ENCODE measurements at regions not wholly inside any gene's neighbourhood (a gene's known extent, or its start where the extent isn't known, plus 50 kb on each side); places are given as distances from the start of the nearest gene placed in this dataset.
"Not testable (repeated sequence)": the region's sequence is repeated elsewhere in the genome, so short reads cannot be mapped to it uniquely, and the experiment has no call there.

DNA sequence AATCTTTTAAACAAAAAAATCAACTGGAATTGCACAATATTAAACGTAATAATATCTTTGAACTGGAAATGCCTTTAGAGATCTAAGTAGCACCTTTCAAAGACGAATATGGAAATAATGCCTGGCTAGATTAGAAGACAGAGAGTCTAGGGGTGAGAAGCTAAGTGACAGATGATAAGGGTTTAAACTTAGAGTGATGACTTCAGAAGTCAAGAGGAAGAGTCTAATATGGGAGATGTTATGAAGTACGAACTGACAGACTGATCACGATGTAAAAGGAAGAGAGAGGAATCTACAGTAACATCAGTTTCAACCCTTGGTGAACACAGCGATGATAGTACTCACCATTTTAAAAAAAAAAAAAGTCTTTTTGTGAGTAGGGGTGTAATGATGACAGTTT is 57.9 kb downstream of the HINT1 start:
- DNase-seq, result no peak

DNA sequence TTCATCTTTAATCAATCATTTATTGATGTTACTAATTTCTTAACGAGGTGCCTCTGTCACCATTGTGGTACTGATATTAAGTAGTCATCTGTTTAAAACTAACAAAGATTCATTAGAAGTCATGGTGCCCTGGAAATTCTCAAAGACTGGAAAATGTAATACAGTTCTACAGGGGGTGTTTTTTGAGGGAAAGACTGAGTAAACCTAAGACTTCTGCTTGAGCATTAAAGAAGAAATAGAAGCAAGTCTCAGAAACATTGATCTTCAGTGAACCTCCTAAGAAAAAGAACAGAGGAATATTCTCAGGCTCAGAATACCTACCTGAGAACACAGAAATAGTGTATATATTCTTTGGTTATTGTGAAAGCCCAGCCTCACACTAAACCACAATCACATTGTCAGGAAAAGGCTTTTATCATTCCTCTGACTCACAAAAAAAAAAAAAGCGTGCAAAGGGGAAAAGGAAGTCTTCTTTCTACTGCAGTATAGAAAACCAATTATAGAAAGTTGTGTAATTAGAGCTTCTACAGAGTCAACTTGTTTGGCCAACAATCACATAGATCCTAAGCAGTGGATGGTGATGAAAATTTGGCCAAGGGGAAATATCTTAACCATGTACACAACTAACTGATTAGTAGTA is 60.8 kb downstream of the HINT1 start:
- no peak for DNase-seq

DNA sequence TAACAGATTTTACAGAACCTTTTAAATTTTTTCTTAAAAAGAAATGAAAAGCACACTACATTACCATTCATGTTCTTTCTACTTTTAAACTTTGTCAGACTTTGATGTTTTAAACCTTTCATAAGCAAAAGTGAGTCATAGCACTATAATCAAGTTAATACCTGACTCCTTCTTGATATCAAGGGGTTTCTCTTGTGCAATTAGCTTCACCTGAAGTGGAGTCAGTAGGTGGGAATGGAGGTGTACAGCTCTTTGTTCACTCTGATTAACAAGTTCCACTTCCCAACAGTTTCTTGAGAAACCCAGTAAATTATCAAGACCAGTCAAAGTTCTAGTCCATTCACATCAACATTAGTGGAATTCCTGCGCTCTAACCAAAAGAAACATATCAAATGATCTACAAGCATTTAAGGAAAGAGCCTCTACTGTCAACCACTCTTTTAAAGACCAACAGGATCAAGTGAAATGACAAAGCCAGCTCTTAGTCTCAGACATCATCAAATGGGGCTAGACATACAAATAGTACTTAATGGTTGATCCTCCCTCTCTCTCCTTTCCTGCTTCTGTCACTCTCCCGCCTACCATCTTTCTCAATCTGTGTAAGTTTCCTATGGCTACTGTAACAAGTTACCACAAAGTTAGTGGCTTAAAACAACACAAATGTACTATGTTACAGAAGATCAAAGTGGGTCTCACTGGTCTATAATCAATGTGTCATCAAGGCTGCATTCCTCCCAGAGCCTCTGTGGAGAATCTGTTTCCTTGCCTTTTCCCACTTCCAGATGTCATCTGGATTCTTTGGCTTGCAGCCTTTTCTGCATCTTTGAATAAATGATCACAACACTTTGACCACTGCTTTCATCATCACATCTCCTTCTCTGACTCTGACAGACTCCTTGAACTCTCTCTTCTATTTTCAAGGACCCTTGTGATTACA is 68.0 kb downstream of the HINT1 start:
- no peak for DNase-seq

DNA sequence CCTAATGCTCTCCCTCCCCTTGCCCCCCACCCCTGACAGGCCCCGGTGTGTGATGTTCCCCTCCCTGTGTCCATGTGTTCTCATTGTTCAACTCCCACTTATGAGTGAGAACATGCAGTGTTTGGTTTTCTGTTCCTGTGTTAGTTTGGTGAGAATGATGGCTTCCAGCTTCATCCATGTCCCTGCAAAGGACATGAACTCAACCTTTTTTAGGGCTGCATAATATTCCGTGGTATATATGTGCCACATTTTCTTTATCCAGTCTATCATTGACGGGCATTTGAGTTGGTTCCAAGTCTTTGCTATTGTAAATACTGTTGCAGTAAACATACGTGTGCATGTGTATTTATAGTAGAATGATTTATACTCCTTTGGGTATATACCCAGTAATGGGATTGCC is 69.5 kb downstream of the HINT1 start:
- not testable (repeated sequence) for DNase-seq

DNA sequence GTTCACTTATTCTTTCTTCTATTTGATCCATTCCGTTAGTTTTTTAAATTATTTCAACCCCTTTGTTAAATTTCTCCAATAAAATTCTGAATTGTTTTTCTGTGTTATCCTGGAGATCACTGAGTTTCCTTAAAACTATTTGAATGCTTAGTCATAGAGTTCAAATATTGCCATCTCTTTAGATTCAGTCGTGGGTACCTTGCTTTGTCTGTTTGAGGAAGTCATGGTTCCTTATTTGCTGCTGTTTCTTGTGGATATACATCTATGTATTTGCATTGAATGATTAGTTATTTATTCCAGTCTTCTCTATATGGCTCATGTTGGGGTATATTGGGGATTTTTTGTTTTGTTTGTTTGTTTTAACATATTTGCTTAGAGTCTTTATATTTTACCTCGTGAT is 80.6 kb downstream of the HINT1 start:
- no peak for DNase-seq

DNA sequence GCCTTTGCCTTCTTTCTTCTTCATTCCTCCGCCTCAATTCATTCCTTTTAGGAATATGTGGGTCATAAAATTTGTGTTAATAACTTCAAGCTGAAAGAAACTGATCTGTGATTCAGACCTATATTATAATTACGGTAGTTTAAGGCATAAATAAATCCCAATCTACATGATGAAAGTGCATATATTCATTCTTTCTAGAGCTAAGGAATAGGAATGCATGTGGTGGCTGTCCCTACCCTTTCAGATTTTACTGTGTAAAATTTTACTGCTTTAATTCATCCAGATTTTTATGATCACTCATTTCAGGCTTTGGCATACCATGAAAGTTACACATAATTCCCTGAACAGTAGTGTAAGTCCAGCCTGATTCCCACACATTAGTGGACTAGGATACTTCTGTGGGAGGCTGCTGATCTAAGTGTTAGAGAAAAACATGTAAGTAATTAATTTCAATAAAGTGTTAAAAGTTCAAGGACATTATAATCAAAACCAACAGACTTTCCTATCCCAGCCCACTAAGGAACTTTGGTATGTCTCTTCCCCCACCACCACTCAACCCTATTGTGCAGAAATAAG is 83.1 kb downstream of the HINT1 start:
- no peak for DNase-seq

DNA sequence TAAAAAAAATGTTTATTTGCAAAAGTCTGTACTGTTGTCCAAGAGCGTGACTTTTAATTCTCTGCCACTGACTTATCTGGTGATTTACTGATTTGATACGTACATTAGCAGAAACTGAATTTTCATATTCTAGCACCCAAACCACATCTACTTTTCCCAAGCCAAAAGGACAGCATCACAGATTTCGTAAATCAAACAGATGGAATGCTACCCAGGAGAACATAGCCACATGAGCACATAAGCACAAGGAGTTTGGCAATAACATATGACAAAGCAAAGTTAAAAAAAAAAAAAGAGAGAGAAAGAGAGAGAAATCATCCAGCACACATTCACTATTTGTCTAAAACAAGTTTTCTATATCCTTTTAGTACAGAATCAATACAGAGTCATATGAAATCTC is 83.7 kb downstream of the HINT1 start:
- no peak for DNase-seq

DNA sequence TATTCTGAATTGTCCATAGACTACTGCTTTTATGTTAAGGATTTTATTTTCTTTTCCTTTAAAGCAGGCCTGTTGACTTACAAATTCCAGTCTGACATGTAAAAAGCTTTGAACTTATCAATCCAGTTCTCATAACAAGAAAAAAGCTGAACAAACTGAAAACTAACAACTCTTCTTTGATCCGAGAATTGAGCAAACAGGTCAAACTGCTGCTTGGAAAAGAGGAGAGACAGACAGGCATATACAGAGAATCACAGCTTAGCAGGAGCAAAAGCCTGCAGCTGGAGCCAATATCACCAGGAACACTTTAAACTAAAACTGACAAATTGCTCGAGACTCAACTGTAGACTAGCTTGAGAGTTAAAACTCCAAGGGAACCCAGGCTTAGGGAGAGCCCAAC is 85.8 kb downstream of the HINT1 start:
- DNase-seq, result no peak

DNA sequence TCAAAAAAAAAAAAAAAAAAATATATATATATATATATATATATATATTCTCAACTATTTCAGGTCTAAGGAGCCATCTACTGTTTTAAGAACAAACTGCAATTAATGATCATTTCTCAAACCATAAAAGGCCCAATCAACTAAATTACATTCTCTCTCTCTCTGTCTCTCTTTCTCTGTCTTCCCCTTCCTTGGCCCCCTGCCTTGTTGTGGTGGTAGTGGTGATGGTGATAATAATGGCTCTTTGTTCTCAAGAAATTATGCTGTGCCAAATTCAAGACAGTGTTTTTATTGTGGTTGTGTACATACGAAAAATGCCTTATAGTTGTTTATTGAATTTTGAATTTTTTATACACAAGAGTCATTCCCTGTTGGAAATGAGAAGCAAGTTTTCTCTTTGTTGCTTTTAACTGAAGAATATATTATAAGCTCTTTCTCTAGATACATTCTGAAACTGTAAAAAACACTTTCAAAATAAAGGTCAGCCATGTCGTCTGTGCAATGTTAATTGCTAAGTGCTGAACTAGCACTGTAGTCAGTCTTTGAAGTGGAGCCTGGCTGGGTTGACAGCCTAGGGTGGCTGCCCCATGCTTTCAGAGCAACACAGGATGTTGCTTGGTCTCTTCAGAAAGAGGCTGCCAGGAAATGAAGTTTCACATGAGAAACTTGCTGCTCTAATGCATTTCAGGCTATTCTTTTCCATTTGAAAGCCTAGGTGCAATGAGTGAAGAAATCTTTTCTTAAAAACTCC is 96.0 kb downstream of the HINT1 start:
- DNase-seq, result peak in 9 of 14 donors; percentile 1 to 56 (median 10)

DNA sequence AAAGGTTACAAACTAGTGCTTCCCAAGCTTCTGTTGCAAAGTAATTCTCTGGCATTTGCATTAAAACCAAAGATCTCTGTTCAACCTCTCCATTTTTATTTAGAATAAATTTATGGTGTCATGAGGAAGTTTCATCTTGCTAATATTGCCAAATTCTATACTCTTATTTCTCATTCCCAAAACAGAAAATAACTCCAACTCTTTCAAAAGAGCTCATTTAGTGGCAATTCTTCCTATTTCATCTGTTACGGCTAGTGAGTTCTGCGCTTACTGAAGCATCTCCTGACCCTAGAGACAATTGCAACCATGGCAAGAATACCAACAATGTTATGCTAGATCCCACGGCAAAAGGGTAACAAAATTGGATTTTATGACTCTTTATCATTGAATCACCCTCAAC is 97.0 kb downstream of the HINT1 start:
- DNase-seq, result no peak

DNA sequence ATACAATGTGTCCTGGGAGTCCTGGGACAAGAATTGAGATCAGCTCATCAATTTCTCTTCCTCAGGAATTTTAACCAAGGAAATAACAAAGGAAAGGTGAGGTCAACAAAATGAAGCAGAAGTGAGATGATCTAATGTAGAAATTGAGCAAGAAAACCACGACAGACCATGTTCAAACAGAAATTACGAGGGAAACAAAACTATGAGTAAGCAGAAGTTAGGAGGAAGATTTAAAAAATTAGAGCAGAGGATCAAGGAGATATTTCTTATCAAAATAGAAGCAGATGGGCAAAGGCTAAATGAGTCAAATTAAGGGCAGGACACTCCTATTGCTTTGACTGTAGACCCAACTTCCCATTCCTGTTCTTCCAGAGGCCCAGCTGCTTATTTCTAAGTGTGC is 97.4 kb downstream of the HINT1 start:
- no peak for DNase-seq

DNA sequence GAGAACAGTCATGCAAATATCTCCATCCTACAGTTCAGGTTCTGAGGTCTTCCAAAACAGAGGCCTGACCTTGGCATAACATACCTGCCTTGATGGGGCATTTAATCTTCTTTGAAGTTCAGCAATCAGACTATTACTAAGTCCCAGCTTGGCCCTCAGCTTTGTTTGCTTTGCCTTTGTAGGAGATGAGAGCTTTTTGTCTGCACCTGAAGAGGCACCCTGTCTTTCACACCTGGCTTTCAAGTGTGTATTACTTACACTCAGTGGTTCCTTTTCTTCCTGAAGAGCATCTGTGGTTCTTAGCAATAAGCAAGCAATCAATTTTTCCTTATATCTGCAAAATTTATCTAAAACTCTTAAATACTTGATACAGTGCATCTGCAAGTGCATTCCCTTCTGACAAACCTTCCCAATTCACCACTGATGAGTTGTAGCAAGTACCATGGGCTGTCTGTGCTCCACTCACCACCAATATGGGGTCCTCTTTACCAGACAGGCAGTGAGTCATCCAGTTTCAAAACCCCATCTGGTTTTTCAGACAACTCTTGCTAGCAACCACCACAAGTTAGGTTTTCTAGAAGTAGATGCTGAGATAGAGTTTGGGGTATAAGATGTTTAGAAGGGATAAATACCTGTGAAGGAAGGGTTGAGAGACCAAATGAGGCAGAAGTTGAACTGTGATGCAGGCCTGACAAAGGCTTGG is 100.2 kb downstream of the HINT1 start:
- DNase-seq, result no peak

DNA sequence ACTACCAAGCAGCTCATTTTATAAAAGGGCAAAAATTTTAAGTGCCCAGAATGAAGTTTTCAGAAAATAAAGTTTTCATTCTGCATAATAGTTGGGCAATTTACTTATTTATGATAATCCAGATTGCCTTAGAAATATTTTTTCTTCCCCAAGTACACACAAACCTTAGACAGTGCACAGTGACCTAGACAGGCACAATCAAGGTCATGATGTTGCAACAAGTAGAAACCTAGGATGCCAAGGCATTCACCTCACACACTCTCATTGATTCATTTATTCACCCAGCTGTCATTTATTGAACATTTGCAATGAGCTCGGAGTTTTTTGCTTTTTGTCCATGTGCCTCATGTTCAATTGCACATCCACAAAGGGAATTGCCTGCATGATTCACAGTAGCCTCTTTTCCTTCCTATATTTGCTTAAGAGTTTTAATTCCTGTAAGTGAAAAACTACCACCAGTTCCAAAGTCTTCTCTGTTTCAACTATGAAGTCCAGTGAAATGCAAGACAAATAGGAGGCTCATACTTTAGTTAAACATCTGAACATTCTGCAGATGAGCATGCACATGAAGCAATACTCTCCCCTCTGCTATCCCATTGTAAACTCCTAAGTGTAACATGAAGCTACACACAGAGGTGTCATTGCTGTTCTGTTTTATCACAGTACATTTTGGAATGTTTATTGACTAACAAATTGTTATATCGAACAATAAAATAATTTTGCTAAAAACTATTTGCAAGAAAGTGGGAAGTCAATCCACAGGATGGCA is 122.9 kb downstream of the HINT1 start:
- no peak for DNase-seq

DNA sequence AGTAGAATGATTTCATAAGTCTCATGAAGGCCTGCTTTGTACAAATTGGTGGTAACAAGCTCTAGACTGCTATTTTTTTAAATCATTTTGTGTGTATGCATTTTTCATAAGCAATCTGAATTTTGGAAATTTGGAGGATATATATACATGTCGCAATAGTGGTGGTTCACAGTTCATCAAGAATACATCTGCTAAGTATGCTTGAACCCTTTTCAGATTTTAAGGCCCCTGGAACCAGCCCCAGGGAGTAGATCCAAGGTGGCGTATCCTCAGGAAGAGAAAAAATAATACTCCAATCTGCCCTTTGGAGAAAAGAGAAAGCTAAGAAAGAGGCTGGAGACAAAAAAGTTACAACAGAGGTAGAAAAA is 141.6 kb downstream of the HINT1 start:
- no peak for DNase-seq

DNA sequence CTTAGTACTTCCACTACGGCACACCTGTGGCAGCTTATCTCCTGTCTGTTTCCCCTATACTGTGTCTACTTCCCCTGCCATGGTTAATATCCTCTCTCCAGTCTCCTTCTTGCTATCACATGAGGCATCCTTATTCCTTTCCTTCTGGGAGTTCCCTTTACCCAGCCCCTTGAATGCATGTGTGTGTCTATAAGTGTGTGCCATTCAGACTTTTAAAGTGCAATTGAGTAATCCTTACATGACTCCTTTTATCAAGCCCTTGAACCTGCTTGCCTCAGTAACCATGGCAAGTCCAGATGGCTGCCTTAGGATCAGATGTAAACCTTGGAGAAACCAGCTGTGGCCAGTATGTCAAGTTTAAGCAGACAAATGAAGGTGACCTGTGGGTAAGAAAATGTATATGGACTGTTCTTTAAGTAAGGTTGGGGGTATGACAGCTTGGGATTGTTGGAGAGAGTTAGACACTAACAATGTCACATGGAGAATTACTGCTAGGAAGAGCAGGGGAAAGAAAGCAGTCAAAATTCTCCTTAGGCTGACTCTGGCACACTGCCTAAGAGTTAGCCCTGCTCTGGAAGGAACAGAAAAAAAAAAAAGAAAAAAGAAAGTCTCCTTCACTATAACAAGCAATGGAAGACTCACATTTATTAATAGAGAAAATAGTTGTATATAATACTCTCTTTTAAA is 142.1 kb downstream of the HINT1 start:
- no peak for DNase-seq

DNA sequence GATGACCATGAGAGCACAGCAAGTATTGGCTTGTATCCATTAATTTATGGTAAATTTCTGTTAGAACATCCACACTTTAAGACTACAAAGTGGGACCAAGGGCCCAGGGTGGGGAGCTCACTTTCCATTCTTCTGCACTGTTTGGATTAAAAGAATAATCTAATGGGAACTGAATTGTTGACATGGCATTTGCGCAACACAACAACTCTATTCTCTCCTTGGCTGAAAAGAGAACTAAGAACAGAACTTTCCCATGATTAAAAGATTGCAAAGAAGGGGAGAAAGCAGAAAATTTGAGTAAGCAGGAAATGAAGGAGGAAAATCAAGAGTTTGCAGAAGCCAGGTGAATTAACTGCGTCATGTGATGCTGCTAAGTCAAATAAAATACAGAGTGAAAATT is 143.4 kb downstream of the HINT1 start:
- no peak for DNase-seq

DNA sequence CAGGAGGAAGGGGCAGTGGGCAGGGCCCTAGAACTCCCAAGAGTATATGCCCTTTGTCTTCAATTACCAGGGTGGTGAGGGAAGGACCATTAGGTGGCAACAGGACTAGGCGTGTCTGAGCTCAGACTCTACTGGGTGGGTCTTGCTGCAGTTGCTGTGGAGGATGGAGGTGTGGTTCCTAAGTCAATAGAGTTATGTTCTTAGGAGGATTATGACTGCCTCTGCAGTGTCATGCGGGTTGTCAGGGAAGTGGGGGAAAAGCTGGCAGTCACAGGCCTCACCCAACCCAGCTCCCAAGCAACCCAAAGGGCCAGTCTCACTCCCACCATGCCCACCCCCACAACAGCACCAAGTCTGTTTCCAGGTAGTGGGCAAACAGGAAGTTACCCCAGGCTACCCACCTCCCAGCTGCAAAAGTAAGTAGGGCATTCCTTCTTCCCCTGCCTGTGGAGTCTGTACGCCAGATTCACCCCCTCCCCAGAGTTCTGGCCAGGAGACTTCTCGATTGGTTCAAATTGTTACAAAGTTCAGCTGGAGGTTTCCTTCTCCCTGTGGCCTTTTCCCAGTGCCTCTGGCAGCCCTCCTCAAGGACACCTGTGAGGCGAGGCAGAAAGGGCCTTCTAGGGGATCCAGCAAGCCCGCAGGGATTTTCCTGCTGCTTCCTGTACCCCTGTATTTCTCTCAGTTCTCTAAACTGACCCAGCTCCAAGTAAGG is 145.3 kb downstream of the HINT1 start:
- no peak for DNase-seq

DNA sequence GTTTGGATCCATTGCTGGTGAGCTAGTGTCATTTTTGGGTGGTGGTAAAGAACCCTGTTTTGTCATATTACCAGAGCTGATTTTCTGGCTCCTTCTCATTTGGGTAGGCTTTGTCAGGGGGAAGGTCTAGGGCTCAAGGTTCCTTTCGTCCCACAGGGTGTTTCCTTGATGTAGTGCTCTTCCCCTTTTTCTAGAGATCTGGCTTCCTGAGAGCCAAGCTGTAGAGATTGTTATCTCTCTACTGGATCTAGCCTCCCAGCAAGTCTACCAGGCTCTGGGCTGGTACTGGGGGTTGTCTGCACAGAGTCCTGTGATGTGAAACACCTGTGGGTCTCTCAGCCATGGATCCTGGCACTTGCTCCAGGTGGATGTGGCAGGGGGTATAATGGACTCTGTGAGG is 145.9 kb downstream of the HINT1 start:
- no peak for DNase-seq

DNA sequence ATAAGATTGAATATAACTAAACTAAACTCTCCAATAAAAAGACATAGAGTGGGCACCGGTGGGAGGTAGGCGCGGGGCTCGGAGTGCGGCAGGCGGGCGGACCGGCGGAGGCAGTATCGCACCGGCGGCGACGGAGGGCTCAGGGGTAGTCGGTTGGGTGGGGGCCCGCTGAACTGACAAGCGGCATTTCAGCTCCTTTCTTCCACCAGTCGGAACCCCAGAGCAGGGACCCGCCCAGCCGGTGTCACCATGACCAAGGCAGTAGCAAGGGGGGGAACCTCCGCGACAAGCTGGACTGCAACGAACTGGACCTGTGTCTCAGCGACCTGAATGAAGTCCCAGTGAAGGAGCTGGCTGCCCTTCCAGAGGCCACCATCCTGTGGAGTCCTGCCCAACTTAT is 156.7 kb downstream of the HINT1 start:
- no peak for DNase-seq

DNA sequence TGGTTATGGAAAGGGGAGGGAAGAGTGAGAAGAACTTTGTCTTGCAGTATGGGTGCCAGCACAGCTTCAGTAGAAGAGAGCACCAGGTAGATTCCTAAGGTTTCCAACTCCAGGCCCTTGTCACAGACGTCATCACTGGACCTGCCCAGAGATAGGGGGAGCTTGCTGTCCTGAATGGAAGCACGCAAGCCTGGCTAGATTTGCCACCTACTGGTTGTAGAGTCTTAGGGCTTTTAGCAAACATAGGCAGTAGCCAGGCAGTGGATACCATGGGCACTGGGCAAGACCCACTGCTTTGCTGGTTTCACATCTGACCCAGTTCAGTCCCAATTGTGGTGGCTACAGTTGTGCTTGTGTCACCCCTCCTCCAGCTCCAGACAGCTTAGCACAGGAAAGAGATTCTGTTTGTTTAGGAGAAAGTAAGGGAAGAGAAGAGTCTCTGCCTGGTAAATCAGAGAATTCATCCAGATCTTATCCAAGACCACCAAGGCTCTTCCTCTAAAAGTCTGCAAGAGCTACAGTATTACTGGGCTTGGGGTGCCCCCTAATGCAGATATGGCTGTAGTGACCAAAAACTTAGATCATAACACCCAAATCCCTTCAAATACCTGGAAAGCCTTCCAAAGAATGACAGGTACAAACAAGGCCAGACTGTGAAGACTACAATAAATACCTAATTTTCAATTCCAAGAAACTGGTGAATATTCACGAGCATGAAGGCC is 158.9 kb downstream of the HINT1 start:
- DNase-seq, result no peak

Measured in C1 segment of cervical spinal cord (tissue), 14 donors.